ENCODE measurements at regions not wholly inside any gene's neighbourhood (a gene's known extent, or its start where the extent isn't known, plus 50 kb on each side); places are given as distances from the start of the nearest gene placed in this dataset.

DNA sequence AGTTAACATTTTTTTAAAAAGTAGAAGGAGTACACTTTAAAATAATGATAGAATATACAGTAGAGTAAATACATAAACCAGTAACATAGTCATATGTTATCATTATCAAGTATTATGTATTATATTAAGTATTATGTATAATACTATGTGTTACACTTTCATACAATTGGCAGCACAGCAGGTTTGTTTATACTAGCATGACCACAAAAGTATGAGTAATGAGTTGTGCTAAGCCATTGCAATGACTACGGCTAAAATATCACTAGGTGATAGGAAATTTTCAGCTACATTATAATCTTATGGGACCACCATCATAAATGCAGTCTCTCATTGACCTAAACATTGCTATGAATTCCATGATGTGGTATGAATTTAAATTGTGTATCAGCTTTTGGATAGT is 506.0 kb downstream of the HTR1A start:
- H3K14ac ChIP-seq (ENCODE audit: insufficient read length): no peak overlapping the region
- H4K5ac ChIP-seq (ENCODE audit: insufficient read length, low read depth, low read length): no peak overlapping the region
- H3K23ac ChIP-seq (ENCODE audit: insufficient read length): no peak overlapping the region
- no peak overlapping the region for H2BK15ac ChIP-seq (ENCODE audit: low read length)
- no peak overlapping the region for H3K18ac ChIP-seq (ENCODE audit: extremely low read depth, low read length)
- no peaks in the 10 kb centered on the region for H3K4me1 ChIP-seq (replicated peaks in 1 of 4; ENCODE audit: control insufficient read depth in 3 of 4, insufficient read depth in 4 of 4, low read length in 3 of 4)
- no peaks in the 10 kb centered on the region for H3K23me2 ChIP-seq (ENCODE audit: low read depth, low read length)
- H2BK5ac ChIP-seq (ENCODE audit: low read depth, low read length): no peak overlapping the region
- H4K20me1 ChIP-seq (replicated peaks in 1 of 2; ENCODE audit: control insufficient read depth in 1 of 2, insufficient read depth in 2 of 2, low read length in 2 of 2): no peaks in the 10 kb centered on the region
- H4K8ac ChIP-seq (ENCODE audit: extremely low read depth, insufficient read depth, low read length): no peak overlapping the region
- no peak overlapping the region for H3K9ac ChIP-seq (replicated peaks in 1 of 4; ENCODE audit: extremely low read depth in 1 of 4, low read depth in 3 of 4, low read length in 3 of 4)
- H3K27ac ChIP-seq (ENCODE audit: low read depth, low read length): no peak overlapping the region
- no peak overlapping the region for H3K4me3 ChIP-seq (ENCODE audit: extremely low read depth in 1 of 4, insufficient read depth in 2 of 4, low read depth in 3 of 4, low read length in 4 of 4)
- ChIA-PET CTCF (ENCODE audit: partially characterized antibody) (no interaction called here), POLR2A (ENCODE audit: partially characterized antibody) (no interaction called here)
- no peak overlapping the region for H2AFZ ChIP-seq (ENCODE audit: low read length)
- no peak overlapping the region for H3K4ac ChIP-seq (replicated peaks; ENCODE audit: insufficient read length, low read depth, low read length)
- no peak overlapping the region for H3K56ac ChIP-seq (replicated peaks; ENCODE audit: insufficient read length, low read depth, low read length)
- DNase-seq (ENCODE audit: low read depth in 1 of 2, low spot score in 2 of 2) (no peak), FAIRE-seq (no peak)
- no peak overlapping the region for H2AK5ac ChIP-seq (ENCODE audit: low read depth, low read length)
- no peak overlapping the region for H2BK12ac ChIP-seq (ENCODE audit: low read depth, low read length)
- TF ChIP-seq RNF2 (IDR thresholded peaks at IDR 0.05; ENCODE audit: borderline replicate concordance, low read depth, low read length, missing control alignments, poor library complexity, severe bottlenecking): no peak
- no peak for TF ChIP-seq JUN (IDR thresholded peaks at IDR 0.05; ENCODE audit: low read depth, low read length)
- no peak for TF ChIP-seq RAD21 (IDR thresholded peaks at IDR 0.05 in 1 of 2, conservative IDR thresholded peaks at IDR 0.05 in 1 of 2; ENCODE audit: low read depth in 2 of 2, low read length in 2 of 2)
- TF ChIP-seq BCL11A (IDR thresholded peaks at IDR 0.05; ENCODE audit: low read depth in 2 of 2, low read length in 2 of 2): no peak
- no peak for TF ChIP-seq SP2 (IDR thresholded peaks at IDR 0.05; ENCODE audit: low read length)
- no peak for TF ChIP-seq CHD1 (IDR thresholded peaks at IDR 0.05; ENCODE audit: low read depth, low read length)
- TF ChIP-seq SIN3A (conservative IDR thresholded peaks at IDR 0.05 in 1 of 2, IDR thresholded peaks at IDR 0.05 in 1 of 2; ENCODE audit: low read depth in 1 of 2, low read length in 2 of 2): no peak
- TF ChIP-seq NRF1 (IDR thresholded peaks at IDR 0.05; ENCODE audit: low read depth, low read length): no peak
- TF ChIP-seq, protein P1, sequence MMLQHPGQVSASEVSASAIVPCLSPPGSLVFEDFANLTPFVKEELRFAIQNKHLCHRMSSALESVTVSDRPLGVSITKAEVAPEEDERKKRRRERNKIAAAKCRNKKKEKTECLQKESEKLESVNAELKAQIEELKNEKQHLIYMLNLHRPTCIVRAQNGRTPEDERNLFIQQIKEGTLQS (IDR thresholded peaks at IDR 0.05; ENCODE audit: insufficient read depth, low read depth, low read length): no peak
- no peak overlapping the region for H2BK120ac ChIP-seq (replicated peaks; ENCODE audit: low read depth, low read length)
- WGBS, 2 experiments (ENCODE audit: extremely low coverage in 1 of 2, insufficient coverage in 1 of 2, insufficient read length in 1 of 2, insufficient replicate concordance in 2 of 2, low coverage in 1 of 2, low lambda C conversion rate in 2 of 2, missing lambda C conversion rate in 1 of 2): 100% methylated on average over 1 of the region's 1 CpG; no CpG with 5 or more reads in 1 of the 2 experiments
- H4K91ac ChIP-seq (replicated peaks; ENCODE audit: insufficient read length, low read length): no peak overlapping the region
- no peaks in the 10 kb centered on the region for H3K9me3 ChIP-seq (ENCODE audit: insufficient read depth in 2 of 2, low read depth in 1 of 2, low read length in 1 of 2)
- no peaks in the 10 kb centered on the region for H3K27me3 ChIP-seq (replicated peaks in 1 of 4; ENCODE audit: control insufficient read depth in 3 of 4, extremely low read depth in 1 of 4, insufficient read depth in 3 of 4, low read length in 3 of 4)
- no peak overlapping the region for H3K4me2 ChIP-seq (ENCODE audit: insufficient read depth in 1 of 2, low read depth in 2 of 2, low read length in 2 of 2)
- H3K79me1 ChIP-seq (ENCODE audit: low read depth, low read length): no peaks in the 10 kb centered on the region
- no peaks in the 10 kb centered on the region for H3K79me2 ChIP-seq (ENCODE audit: control insufficient read depth in 1 of 2, insufficient read depth in 2 of 2, low read length in 2 of 2)
- H2BK20ac ChIP-seq (ENCODE audit: low read length): no peak overlapping the region
- no peaks in the 10 kb centered on the region for H3K36me3 ChIP-seq (ENCODE audit: control insufficient read depth in 2 of 4, insufficient read depth in 4 of 4, low read length in 3 of 4)

All from H1 (cell line).